Erythroblast (primary cell): ENCODE measurements at regions not wholly inside any gene's neighbourhood (a gene's known extent, or its start where the extent isn't known, plus 50 kb on each side); places are given as distances from the start of the nearest gene placed in this dataset.
"Not testable (repeated sequence)": the region's sequence is repeated elsewhere in the genome, so short reads cannot be mapped to it uniquely, and the experiment has no call there.

ENCODE experiments used
- GATA1 ChIP-seq: IDR thresholded peaks from 2 replicates; pipeline ENCODE4 v1.6.1; 2011; ENCODE audit warnings: low read depth, mild to moderate bottlenecking, control low read depth, low read length, moderate library complexity
- POLR2A ChIP-seq: IDR thresholded peaks from 2 replicates; pipeline ENCODE4 v1.6.1; 2011; ENCODE audit warnings: mild to moderate bottlenecking, low read length

DNA sequence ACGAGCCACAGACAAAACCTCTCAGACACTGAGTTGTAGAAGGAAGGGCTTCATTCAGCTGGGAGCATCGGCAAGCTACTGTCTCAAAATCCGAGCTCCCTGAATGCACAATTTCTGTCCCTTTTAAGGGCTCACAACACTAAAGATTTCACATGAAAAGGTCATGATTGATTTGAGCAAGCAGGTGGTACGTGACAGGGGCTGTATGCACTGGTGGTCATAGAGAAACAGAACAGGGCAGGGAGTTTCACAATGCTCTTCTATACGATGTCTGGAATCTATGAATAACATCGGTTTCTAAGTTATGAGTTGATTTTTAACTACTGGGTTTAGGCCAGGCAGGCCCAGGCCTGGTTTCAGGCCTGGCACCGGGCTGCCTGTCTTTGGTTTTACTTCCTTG lies 124.3 kb upstream of the CCNG1 start:
- not testable (repeated sequence) for TF ChIP-seq POLR2A, GATA1
